GM21737 (cell line): ENCODE measurements at regions not wholly inside any gene's neighbourhood (a gene's known extent, or its start where the extent isn't known, plus 50 kb on each side); places are given as distances from the start of the nearest gene placed in this dataset.

Experiments used
- ATAC-seq: cut with Tn5 transposase; IDR thresholded peaks from one replicate; pipeline ENCODE4 v1.9.1; 2021; ENCODE audit warnings: mild to moderate bottlenecking, moderate library complexity; ENCODE audit not compliant: unreplicated experiment

GRCh38 chr1:13921190-13921589 is 221.2 kb downstream of the PRDM2 start:
- no peak for ATAC-seq

GRCh38 chr1:13922466-13923110 is 222.6 kb downstream of the PRDM2 start:
- ATAC-seq: no peak

GRCh38 chr1:13926556-13926955 is 226.6 kb downstream of the PRDM2 start:
- ATAC-seq: no peak

GRCh38 chr1:13927736-13928135 is 227.7 kb downstream of the PRDM2 start:
- no peak for ATAC-seq

- no peak for ATAC-seq
Measured at GRCh38 chr1:13929313-13929712, 229.3 kb downstream of the PRDM2 start.

- no peak for ATAC-seq
Measured at GRCh38 chr1:13930151-13930550, 230.2 kb downstream of the PRDM2 start.

- no peak for ATAC-seq
Measured at GRCh38 chr1:13931226-13931625, 231.2 kb downstream of the PRDM2 start.

GRCh38 chr1:13935336-13935735 is 235.3 kb downstream of the PRDM2 start:
- ATAC-seq: no peak

- ATAC-seq: no peak
Measured at GRCh38 chr1:13941315-13941714, 241.3 kb downstream of the PRDM2 start.

- ATAC-seq: no peak
Measured at GRCh38 chr1:13943055-13943454, 243.1 kb downstream of the PRDM2 start.

GRCh38 chr1:13945856-13946255 is 245.9 kb downstream of the PRDM2 start:
- ATAC-seq: no peak

GRCh38 chr1:13947658-13948057 is 247.7 kb downstream of the PRDM2 start:
- ATAC-seq: no peak

- ATAC-seq: no peak
Measured at GRCh38 chr1:13948396-13948795, 248.4 kb downstream of the PRDM2 start.

- ATAC-seq: no peak
Measured at GRCh38 chr1:13948888-13949391, 249.0 kb downstream of the PRDM2 start.

- ATAC-seq: no peak
Measured at GRCh38 chr1:13949546-13949945, 249.6 kb downstream of the PRDM2 start.

GRCh38 chr1:13950637-13951036 is 250.6 kb downstream of the PRDM2 start:
- no peak for ATAC-seq

GRCh38 chr1:13951793-13952751 is 252.1 kb downstream of the PRDM2 start:
- no peak for ATAC-seq

- no peak for ATAC-seq
Measured at GRCh38 chr1:13952985-13953384, 253.0 kb downstream of the PRDM2 start.

GRCh38 chr1:13956393-13956792 is 256.4 kb downstream of the PRDM2 start:
- no peak for ATAC-seq

GRCh38 chr1:13960375-13960987 is 260.5 kb downstream of the PRDM2 start:
- ATAC-seq: no peak

- ATAC-seq: no peak
Measured at GRCh38 chr1:13964768-13965167, 264.8 kb downstream of the PRDM2 start.
